GM13977 (cell line): ENCODE measurements at regions not wholly inside any gene's neighbourhood (a gene's known extent, or its start where the extent isn't known, plus 50 kb on each side); places are given as distances from the start of the nearest gene placed in this dataset.

Source experiments
- DNase-seq: peaks from one replicate; pipeline ENCODE4 v3.0.0; 2012; ENCODE audit warnings: low spot score
- in situ Hi-C: fragments of 300-500 bp; cut with MboI; formaldehyde crosslinking; loops from one replicate; pipeline ENCODE4 v1.12.0; 2022; ENCODE audit warnings: low sequenced_read_pairs, low pct_unique_long_range_greater_than_20kb, mixed read lengths, inconsistent platforms; ENCODE audit not compliant: unreplicated experiment
- TF ChIP-seq, protein P1 (sequence below): IDR thresholded peaks from 2 replicates; pipeline ENCODE4 v1.5.1; 2012; ENCODE audit warnings: mild to moderate bottlenecking, control low read depth; ENCODE audit not compliant: insufficient read depth; ENCODE audit errors: extremely low read depth, missing control alignments

DNA sequence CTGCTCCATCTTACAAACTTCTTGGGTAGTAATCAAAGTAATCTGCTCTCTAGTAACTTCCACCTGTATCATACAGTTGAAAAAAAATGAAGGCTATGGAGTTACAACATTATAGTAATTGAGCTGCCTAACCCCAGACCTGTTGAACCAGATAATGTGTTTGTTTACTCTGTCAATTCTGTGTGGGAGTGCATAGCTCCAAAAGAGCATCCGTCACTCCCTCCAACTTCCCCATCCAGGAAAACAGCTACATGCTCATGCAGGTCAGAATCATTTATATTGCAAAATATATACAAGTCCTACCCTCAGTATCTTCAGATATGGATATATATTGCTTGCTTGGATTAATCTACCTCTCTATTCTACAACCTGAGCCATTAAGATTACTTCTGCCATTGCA lies 244.0 kb upstream of the ANO5 start:
- DNase-seq = no peak
- in situ Hi-C loops = no loop called here
- TF ChIP-seq, protein P1, sequence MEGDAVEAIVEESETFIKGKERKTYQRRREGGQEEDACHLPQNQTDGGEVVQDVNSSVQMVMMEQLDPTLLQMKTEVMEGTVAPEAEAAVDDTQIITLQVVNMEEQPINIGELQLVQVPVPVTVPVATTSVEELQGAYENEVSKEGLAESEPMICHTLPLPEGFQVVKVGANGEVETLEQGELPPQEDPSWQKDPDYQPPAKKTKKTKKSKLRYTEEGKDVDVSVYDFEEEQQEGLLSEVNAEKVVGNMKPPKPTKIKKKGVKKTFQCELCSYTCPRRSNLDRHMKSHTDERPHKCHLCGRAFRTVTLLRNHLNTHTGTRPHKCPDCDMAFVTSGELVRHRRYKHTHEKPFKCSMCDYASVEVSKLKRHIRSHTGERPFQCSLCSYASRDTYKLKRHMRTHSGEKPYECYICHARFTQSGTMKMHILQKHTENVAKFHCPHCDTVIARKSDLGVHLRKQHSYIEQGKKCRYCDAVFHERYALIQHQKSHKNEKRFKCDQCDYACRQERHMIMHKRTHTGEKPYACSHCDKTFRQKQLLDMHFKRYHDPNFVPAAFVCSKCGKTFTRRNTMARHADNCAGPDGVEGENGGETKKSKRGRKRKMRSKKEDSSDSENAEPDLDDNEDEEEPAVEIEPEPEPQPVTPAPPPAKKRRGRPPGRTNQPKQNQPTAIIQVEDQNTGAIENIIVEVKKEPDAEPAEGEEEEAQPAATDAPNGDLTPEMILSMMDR = no peak

DNA sequence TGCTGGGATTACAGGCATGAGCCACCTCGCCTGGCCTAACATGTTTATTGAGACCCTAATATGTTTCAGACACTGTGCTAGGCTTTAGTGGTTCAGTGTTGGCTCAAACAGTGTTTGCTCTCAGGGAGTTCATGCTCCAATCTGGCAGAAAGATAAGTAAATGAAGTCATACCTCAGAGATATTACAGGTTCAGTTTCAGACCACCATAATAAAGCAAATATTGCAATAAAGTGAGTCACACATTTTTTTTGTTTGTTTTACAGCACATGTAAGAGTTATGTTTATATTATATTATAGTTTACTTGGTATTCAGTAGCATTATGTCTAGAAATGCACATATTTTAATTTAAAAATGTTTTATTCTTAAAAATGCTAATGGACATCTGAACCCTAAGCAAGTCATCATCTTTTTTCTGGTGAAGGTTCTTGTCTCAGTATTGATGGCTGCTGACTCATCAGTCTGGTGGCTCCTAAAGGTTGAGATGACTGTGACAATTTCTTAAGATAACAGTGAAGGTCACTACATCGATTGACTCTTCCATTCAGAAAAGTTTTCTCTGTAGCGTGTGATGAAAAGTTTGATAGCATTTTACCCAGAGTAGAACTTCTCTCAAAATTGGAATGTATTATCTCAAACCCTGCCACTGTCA lies 243.0 kb upstream of the ANO5 start:
- DNase-seq = no peak
- TF ChIP-seq, protein P1 = no peak
- in situ Hi-C loops = no loop called here

DNA sequence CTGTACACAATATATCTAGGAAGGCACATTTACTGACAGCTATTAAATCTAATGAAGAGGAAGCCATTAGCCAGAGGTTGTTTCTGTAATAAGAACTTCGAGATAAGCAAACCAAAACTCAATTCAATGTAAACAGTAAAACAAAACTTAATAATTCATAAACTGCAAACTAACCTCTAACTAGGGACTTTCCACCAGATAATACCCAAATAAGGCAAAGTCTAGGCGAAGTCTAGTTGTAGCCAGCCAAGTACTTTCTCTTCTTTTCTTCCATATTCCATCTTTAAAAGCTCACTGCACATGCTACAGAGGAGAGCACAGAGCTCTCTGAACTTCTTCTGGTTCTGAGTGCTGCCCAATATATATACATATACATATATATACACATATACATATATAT lies 229.9 kb upstream of the ANO5 start:
- TF ChIP-seq, protein P1 = no peak
- in situ Hi-C loops = no loop called here
- DNase-seq = no peak

DNA sequence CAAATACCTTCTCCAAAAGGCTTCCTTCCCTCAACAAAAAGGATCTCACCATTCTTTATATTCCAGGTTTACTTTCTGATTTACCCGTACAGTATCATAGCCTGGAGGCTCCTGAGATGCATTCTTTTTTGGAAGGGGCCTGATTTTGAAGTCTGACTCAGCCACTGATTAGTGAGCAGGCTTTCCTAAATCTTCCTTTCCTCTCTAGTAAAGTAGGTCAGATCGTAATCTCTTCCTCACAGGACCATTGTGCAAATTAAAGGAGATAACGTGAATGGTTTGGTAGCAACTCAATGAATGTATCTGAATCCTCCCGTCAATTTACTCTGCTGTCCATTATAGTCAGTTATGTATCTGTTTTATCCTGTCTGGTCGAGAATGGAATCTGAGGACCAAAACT lies 227.7 kb upstream of the ANO5 start:
- TF ChIP-seq, protein P1 = no peak
- no peak for DNase-seq
- in situ Hi-C loops = no loop called here

DNA sequence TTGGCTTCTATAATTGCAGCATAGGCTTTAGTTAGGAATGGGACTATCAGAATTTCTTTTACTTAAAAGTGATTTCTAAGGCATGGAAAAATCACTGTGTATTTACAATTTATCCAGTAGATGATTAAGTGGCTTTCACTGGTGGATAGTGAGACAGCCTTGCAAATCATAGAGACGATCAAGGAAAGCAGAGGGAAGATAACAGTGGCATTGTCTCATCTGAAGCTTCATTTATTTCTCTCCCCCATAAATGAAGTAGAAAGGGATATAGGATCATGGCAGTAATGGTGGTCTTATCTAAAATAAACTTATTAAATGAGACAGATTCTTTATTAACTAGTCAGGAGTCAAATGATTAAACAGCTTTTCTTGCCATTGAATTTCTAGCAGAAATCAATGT lies 224.2 kb upstream of the ANO5 start:
- no peak for DNase-seq
- in situ Hi-C loops = no loop called here
- TF ChIP-seq, protein P1 = no peak

DNA sequence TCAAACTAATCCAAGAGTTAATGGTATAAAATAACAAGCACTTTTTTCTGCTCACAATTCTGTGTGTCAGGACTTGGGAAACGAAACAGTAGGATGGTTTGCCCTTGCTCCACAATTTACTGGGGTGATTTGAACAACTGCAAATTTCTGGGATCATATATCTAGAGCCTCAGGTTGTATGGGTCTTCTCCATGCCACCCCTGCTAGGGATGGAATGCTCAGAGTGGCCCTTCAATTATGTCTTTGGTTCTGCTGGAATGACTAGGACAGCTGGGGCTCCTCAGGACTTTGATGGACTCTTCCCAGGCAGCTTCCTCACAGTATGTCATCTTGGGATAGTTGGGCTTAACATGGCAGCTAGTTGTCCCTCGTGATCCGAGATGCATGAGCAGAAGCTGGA lies 223.0 kb upstream of the ANO5 start:
- TF ChIP-seq, protein P1 = no peak
- in situ Hi-C loops = no loop called here
- no peak for DNase-seq
